A549 (cell line): ENCODE measurements at regions not wholly inside any gene's neighbourhood (a gene's known extent, or its start where the extent isn't known, plus 50 kb on each side); places are given as distances from the start of the nearest gene placed in this dataset.

Experiments used
- ATAC-seq, 2 experiments: fragments of 200-7000 bp in 1 of 2; fragments of >200 bp in 1 of 2; cut with Nextera tagmentation in 1 of 2; cut with Tn5 transposase in 1 of 2; 3 replicates each; pipeline versions ENCODE4 v1.8.0 to v1.9.1; 2018 to 2020; ENCODE audit warnings: mild to moderate bottlenecking in 1 of 2, moderate library complexity in 1 of 2
- CTCF ChIA-PET: fragments of 300-600 bp; sonication (Branson Sonifier 250); formaldehyde crosslinking; extraction: SDS; loops from one replicate; lab custom pipeline; 2021; ENCODE audit warnings: antibody characterized with exemption, inconsistent platforms; lab: Yijun Ruan, JAX
- POLR2A ChIA-PET: fragments of 350-600 bp; formaldehyde crosslinking; extraction: SDS; loops from one replicate; lab custom pipeline; 2021; ENCODE audit warnings: antibody characterized with exemption, inconsistent platforms; lab: Yijun Ruan, JAX
- DNase-seq, 2 experiments: peaks; one replicate each; pipeline versions ENCODE4 v3.0.0 to v3.0.0-alpha.2; 2011 to 2016; ENCODE audit warnings: low read depth in 1 of 2, low spot score in 1 of 2
- FAIRE-seq: peaks from 2 replicates; lab custom pipeline; 2011; peaks lifted over from hg19 to GRCh38; lab: Jason Lieb, UNC
- H3K27ac ChIP-seq, 2 experiments: fragments of >200 bp; sonication (Bioruptor Twin); formaldehyde crosslinking; 3 replicates each; pipeline ENCODE4 v1.5.1; 2016 to 2017
- H3K4me1 ChIP-seq: fragments of >200 bp; sonication (Bioruptor Twin); formaldehyde crosslinking; 3 replicates; pipeline ENCODE4 v1.6.1; 2016
- H3K4me2 ChIP-seq: fragments of >200 bp; sonication (Bioruptor Twin); formaldehyde crosslinking; 3 replicates; pipeline ENCODE4 v1.6.1; 2016
- H3K4me3 ChIP-seq: fragments of >200 bp; sonication (Bioruptor Twin); formaldehyde crosslinking; 3 replicates; pipeline ENCODE4 v1.5.1; 2016
- H3K9me3 ChIP-seq: fragments of >200 bp; sonication (Bioruptor Twin); formaldehyde crosslinking; 3 replicates; pipeline ENCODE4 v1.6.1; 2016
- BCL3 ChIP-seq: fragments of >200 bp; sonication (Bioruptor Twin); formaldehyde crosslinking; IDR thresholded peaks from 3 replicates; pipeline ENCODE4 v1.6.1; 2016
- BHLHE40 ChIP-seq: IDR thresholded peaks from 2 replicates; pipeline ENCODE4 v1.6.1; 2012; ENCODE audit warnings: low read depth, low read length, inconsistent platforms
- ESRRA ChIP-seq: fragments of 150-350 bp; IDR thresholded peaks from 2 replicates; pipeline ENCODE4 v1.6.1; 2014; ENCODE audit warnings: mild to moderate bottlenecking, low read length, borderline replicate concordance
- HDAC2 ChIP-seq: fragments of 200-600 bp; sonication (generic); IDR thresholded peaks from 2 replicates; pipeline ENCODE4 v1.6.1; 2016
- HES2 ChIP-seq: fragments of >200 bp; sonication (Bioruptor Twin); formaldehyde crosslinking; IDR thresholded peaks from 2 replicates; pipeline ENCODE4 v1.6.1; 2016
- HOXB13 ChIP-seq: fragments of 250-450 bp; sonication (Bioruptor Pico); IDR thresholded peaks from 2 replicates; pipeline ENCODE4 v1.5.0; 2020; ENCODE audit warnings: low read depth, mild to moderate bottlenecking, moderate library complexity
- JUNB ChIP-seq: fragments of >200 bp; sonication (Bioruptor Twin); formaldehyde crosslinking; IDR thresholded peaks from 2 replicates; pipeline ENCODE4 v1.6.1; 2016
- KDM5A ChIP-seq: fragments of 200-600 bp; sonication (generic); IDR thresholded peaks from 2 replicates; pipeline ENCODE4 v1.6.1; 2016; ENCODE audit warnings: antibody characterized with exemption, mild to moderate bottlenecking
- MAFK ChIP-seq: fragments of 450-650 bp; IDR thresholded peaks from 2 replicates; pipeline ENCODE4 v1.6.1; 2014; ENCODE audit not compliant: partially characterized antibody
- MAZ ChIP-seq: fragments of 150-350 bp; IDR thresholded peaks from 2 replicates; pipeline ENCODE4 v1.6.1; 2014; ENCODE audit warnings: antibody characterized with exemption, low read depth, low read length, borderline replicate concordance
- PHF8 ChIP-seq: fragments of 200-600 bp; sonication (generic); IDR thresholded peaks from 2 replicates; pipeline ENCODE4 v1.6.1; 2016; ENCODE audit warnings: low read depth, mild to moderate bottlenecking, antibody characterized with exemption, moderate library complexity, borderline replicate concordance
- POLR2AphosphoS2 ChIP-seq: conservative IDR thresholded peaks from 2 replicates; pipeline ENCODE4 v1.6.1; 2012; ENCODE audit warnings: low read length, improper control_type of control experiment, inconsistent platforms
- RARB ChIP-seq: fragments of 250-450 bp; sonication (Bioruptor Pico); IDR thresholded peaks from 2 replicates; pipeline ENCODE4 v1.8.0; 2021; ENCODE audit warnings: mild to moderate bottlenecking, moderate library complexity
- REST ChIP-seq: fragments of 200-600 bp; sonication (generic); IDR thresholded peaks from 2 replicates; pipeline ENCODE4 v1.6.1; 2016; ENCODE audit warnings: antibody characterized with exemption, mild to moderate bottlenecking, moderate library complexity
- RFX5 ChIP-seq: fragments of 450-650 bp; IDR thresholded peaks from 2 replicates; pipeline ENCODE4 v1.7.1; 2014; ENCODE audit warnings: antibody characterized with exemption, mild to moderate bottlenecking, moderate library complexity
- SMC3 ChIP-seq: fragments of >200 bp; sonication (Bioruptor Twin); formaldehyde crosslinking; IDR thresholded peaks from 3 replicates; pipeline ENCODE4 v1.6.1; 2018; ENCODE audit warnings: inconsistent platforms
- TFCP2L1 ChIP-seq: fragments of 250-450 bp; sonication (Bioruptor Pico); IDR thresholded peaks from 2 replicates; pipeline ENCODE4 v1.5.0; 2021; ENCODE audit warnings: mild to moderate bottlenecking
- USF2 ChIP-seq: fragments of 450-650 bp; IDR thresholded peaks from 2 replicates; pipeline ENCODE4 v1.6.1; 2014; ENCODE audit warnings: antibody characterized with exemption
- ZC3H11A ChIP-seq: fragments of 450-650 bp; IDR thresholded peaks from 2 replicates; pipeline ENCODE4 v1.6.1; 2014; ENCODE audit warnings: antibody characterized with exemption, mild to moderate bottlenecking
- ZNF302 ChIP-seq: fragments of 250-450 bp; sonication (Bioruptor Pico); IDR thresholded peaks from 2 replicates; pipeline ENCODE4 v1.9.0; 2021; ENCODE audit warnings: inconsistent platforms, mild to moderate bottlenecking, moderate library complexity
- ZSCAN20 ChIP-seq: fragments of 250-450 bp; sonication (Bioruptor Pico); IDR thresholded peaks from 2 replicates; pipeline ENCODE4 v1.8.0; 2022; ENCODE audit warnings: mild to moderate bottlenecking, moderate library complexity
- WGBS: methylation state at CpG from one replicate; pipeline ENCODE4 v1.1.6; 2017; ENCODE audit errors: missing lambda C conversion rate; 5-methylcytosine and 5-hydroxymethylcytosine counted together
- TF ChIP-seq, protein P1 (sequence below): IDR thresholded peaks from 2 replicates; pipeline ENCODE4 v1.6.1; 2012

DNA sequence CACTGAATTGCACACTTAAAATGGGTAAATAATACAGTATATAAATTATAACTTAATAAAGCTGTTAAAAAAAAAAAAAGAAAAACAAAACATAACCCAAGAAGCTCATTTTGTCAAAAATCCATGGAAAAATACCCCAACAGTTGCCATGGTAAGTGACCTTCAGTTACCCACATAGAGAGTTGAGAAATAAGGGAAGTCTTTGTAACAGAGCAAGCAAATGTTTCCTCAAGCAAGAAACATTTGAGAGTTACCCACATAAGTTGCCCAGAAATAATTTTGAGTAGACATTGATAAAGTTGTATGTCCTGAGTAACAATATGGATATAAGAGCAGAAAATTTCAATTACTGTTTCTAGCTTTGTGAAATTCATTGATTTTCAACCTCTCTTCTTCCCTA lies 227.4 kb downstream of the CCDC59 start (continued):
- TF ChIP-seq MAZ: no peak

- no peak overlapping the region for H3K4me2 ChIP-seq
- no peak overlapping the region for H3K4me3 ChIP-seq
- ATAC-seq (no peak), DNase-seq (no peak)
- WGBS: 2% methylated on average over 2 of the region's 2 CpGs
- POLR2A ChIA-PET: no interaction called here
- no peaks in the 10 kb centered on the region for H3K9me3 ChIP-seq
- H3K27ac ChIP-seq: no peak overlapping the region
- CTCF ChIA-PET: no interaction called here
- H3K4me1 ChIP-seq: no peaks in the 10 kb centered on the region
- TF ChIP-seq ESRRA (no peak), SMC3 (no peak), ZSCAN20 (CRISPR knock-in tag) (no peak), USF2 (no peak)
- TF ChIP-seq, protein P1, sequence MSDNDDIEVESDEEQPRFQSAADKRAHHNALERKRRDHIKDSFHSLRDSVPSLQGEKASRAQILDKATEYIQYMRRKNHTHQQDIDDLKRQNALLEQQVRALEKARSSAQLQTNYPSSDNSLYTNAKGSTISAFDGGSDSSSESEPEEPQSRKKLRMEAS: no peak
- TF ChIP-seq, all 56 proteins: peak for 0
- no peak for FAIRE-seq
Observed at GRCh38 chr12:82124711-82125380, 233.3 kb downstream of the CCDC59 start.

GRCh38 chr12:82121545-82121944 lies 236.6 kb downstream of the CCDC59 start:
- FAIRE-seq (no peak), ATAC-seq (no peak), DNase-seq (no peak)
- no peaks in the 10 kb centered on the region for H3K9me3 ChIP-seq
- CTCF ChIA-PET: no interaction called here
- POLR2A ChIA-PET: no interaction called here
- no peaks in the 10 kb centered on the region for H3K4me1 ChIP-seq
- H3K27ac ChIP-seq: no peak overlapping the region
- no peak for TF ChIP-seq POLR2AphosphoS2
- TF ChIP-seq RFX5: no peak
- TF ChIP-seq HDAC2: no peak
- no peak for TF ChIP-seq BHLHE40
- no peak for TF ChIP-seq REST
- TF ChIP-seq HES2: no peak
- no peak for TF ChIP-seq ZNF302
- H3K4me3 ChIP-seq: no peak overlapping the region
- no peak overlapping the region for H3K4me2 ChIP-seq

GRCh38 chr12:82120901-82121300 lies 237.3 kb downstream of the CCDC59 start:
- H3K27ac ChIP-seq: no peak overlapping the region
- DNase-seq (no peak), ATAC-seq (no peak), FAIRE-seq (no peak)
- ChIA-PET POLR2A (no interaction called here), CTCF (no interaction called here)
- H3K9me3 ChIP-seq: no peaks in the 10 kb centered on the region
- 21% methylated on average over 4 of the region's 4 CpGs for WGBS
- H3K4me3 ChIP-seq: no peak overlapping the region
- H3K4me1 ChIP-seq: no peaks in the 10 kb centered on the region
- no peak overlapping the region for H3K4me2 ChIP-seq
- TF ChIP-seq PHF8 (no peak), TFCP2L1 (CRISPR knock-in tag) (no peak), POLR2AphosphoS2 (no peak), KDM5A (no peak), MAZ (no peak), ZC3H11A (no peak), BCL3 (no peak), JUNB (no peak), MAFK (no peak), ESRRA (no peak), BHLHE40 (no peak), RARB (CRISPR knock-in tag) (no peak), REST (no peak), HOXB13 (CRISPR knock-in tag) (no peak)
